ENCODE measurements at regions not wholly inside any gene's neighbourhood (a gene's known extent, or its start where the extent isn't known, plus 50 kb on each side); places are given as distances from the start of the nearest gene placed in this dataset.
"Not testable (repeated sequence)": the region's sequence is repeated elsewhere in the genome, so short reads cannot be mapped to it uniquely, and the experiment has no call there.

DNA sequence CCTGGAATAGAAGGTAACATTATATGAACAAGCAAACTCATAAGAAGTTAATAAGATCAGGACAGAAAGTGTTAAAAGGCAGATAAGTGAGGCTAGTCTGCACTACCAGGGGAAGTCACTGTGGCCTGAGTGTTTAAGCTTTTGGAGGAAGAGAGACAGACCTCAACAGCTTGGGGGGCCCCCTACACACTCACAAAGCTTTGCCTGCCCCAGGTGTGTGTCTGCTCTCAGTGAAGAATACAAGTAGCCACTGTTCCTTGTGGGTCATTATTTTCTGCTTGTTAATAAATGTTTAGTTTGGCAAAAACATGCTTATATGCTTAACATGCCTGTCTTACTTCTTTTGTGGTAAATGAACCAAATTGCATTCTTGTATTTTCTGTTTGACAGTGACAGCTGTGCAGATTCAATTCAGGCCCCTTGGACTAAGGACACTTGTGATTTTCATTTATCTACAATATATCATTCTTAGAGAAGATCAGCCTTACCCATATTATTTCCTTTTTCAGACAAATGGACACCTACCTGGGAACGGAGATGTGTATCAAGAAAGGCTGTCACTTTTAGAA lies 50.7 kb upstream of the C12orf71 start:
- DNase-seq: no peak

DNA sequence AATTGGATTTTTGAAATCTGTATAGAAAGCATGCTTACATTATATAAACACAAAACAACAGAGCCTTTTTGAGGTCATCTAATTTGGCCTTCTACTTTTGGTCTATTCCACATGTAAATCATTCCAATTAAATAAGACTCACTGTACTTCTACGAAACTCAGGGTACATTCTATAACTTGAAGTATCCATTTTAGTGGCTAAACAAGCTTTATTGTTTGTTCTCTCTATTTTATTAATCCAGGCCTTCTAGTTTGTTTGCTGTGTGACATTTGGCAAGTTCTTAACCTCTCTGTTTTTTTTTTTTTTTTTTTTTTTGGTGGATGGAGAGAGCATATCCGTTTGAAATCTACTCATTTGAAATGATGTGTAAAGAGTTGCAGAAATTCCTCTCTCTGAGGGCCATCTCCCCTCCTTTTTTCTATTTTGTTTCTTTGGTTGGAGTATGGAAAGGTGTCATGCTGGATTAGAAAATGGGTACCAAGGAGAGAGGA lies 58.1 kb upstream of the C12orf71 start:
- DNase-seq: no peak

DNA sequence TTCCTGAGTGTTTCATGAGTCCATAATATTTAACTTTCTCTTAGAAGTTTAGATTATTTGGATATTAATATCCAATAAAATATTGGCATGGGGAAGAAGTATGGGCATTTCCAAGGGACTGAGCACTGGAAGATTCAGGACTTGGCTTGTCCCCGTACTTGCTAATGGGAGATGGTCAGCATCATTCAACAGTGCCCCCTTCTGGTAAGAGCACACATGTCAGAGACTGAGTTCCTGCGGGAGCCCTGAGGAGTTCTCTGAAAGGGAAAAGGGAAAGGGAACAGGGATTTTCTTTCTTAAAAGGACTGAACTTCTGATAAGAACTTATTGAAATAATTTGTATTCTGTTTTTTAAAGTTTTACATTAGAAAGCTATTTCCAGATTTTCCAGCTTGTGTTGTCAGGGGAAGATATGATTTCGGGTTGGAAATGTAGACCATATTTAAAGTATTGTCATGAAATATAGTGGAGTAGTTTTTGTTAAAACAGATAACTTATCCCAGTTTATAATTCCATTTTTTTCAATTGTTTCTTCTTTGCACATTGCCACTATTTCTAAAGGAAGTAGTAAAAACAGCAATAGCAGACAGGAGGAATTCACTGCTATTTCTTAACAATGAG lies 59.8 kb upstream of the C12orf71 start:
- peak; percentile 80 to 87 (median 84) for DNase-seq

DNA sequence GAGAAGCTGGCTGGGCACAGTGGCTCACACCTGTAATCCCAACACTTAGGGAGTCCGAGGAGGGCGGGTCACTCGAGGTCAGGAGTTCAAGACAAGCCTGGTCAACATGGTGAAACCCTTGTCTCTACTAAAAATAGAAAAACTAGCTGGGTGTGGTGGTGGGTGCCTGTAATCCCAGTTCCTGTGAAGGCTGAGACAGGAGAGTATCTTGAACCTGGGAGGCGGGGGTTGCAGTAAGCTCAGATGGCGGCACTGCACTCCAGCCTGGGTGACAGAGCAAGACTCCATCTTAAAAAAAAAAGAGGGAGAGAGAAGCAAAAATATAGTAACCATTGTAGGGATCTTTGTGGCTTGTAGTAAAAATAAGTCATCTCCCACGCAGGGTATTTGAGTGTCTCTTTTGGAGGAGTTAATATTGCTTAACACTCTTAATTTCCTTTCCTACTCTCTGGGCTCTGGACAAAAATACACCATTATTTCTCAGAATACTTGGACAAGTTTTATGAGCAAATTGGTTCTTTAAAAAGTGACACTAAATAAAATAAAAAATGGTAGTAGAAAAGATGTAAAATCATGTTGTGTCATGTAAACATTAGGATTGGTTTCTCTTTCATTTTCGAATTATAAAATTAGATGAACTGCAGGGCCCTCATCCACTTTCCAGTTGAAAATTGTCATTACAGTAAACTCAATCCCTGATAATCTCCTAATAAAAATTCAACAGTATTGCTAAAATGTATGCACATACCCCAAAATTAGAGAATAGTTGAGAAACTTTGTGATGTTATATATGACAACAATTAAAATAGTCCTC lies 61.1 kb upstream of the C12orf71 start:
- peak; percentile 22 to 48 (median 43) for DNase-seq

DNA sequence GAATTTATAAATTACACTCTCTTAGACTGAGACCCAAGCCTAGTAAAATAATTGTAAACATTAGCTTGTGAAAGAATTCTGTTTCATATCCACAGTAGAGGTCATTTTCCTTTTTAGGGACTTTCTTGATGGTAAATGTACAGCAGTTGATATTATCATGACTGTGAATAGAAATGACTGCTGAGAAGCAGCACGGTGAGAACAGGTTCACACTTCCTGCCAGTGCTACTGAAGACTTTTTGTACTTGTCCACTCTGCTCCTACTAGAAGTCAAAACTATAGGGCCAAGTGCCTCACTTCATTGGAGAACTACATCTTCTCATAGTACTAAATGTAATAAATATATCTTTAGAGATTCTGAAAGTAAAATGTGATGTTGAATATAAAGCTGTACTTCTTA lies 63.3 kb upstream of the C12orf71 start:
- not testable (repeated sequence) for DNase-seq

DNA sequence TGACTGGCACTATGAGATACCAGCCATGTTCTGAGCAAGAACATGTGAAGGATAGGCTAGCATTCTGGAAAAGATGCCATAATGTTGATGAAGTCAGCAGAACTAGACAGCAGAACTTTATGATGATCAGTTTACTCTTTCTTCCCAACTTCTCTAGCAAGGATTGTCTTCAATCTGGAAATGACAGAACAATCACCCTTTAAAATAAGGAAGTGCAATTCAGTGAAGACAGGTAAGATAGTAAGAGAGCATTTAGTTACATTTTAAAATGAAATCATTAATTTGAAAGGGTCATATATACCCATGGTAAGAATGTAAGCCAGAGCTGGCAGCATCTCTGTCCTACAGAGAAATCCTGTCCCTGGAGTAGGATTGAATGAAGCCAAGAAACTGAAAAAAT lies 66.0 kb upstream of the C12orf71 start:
- no peak for DNase-seq

DNA sequence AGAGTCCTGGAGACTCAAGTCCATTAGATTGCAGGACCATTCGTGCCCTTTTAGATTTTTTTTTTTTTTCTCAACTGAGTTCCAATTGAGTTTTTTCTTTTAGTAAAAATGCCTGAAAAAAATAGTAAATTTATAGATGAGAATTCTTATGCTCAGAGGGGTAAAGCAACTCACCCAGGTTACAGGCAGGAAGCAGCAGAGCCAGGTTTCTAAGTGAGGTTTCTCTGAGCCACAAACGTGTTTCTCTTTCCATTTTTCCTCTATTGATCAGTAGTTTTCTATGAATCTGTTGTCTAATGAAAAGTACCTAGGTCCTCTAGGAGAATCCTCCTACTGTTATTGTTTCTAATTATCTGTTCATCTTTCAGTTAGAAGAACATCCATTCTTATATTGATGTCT lies 66.4 kb upstream of the C12orf71 start:
- DNase-seq: peak in 1 of 3 donors; percentile 8

DNA sequence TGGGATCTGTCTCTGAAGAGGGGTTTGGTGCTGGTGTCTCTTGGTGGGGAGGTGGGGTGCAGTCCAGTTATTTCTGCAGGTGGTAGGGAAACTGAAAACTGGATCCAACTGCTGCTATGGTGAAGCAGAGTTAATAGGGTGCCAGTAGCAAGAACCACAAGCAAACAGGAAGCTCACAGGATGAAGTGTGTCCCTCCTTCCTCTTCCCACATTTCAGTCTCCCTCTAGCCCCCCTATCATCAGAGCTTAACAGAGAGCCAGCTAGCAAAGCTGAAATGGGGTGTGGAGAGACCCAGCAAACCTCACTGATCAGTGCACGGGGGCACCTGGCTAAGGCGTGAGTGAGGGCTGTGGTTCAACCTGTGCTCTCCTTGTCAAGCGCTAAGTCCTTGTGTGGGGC lies 69.1 kb upstream of the C12orf71 start:
- DNase-seq: no peak

DNA sequence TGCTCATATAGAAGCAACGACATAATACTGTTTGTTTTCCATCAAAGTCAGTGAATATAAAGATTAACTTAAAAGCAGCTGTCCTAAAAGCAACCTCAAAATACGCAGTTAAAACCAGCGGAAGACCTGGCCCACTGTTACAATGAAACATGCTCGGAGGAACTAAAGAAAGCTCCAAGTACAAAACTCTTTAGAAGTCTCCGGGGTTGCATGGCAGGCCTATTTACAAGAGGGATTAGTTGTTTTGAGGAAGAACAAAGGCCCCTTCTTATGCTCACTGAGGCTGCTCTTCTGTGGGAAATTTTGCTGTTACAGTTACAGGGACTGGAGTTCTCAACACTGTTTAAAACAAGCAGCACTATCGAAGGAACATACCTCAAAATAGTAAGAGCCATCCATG lies 75.9 kb upstream of the C12orf71 start:
- no peak for DNase-seq

DNA sequence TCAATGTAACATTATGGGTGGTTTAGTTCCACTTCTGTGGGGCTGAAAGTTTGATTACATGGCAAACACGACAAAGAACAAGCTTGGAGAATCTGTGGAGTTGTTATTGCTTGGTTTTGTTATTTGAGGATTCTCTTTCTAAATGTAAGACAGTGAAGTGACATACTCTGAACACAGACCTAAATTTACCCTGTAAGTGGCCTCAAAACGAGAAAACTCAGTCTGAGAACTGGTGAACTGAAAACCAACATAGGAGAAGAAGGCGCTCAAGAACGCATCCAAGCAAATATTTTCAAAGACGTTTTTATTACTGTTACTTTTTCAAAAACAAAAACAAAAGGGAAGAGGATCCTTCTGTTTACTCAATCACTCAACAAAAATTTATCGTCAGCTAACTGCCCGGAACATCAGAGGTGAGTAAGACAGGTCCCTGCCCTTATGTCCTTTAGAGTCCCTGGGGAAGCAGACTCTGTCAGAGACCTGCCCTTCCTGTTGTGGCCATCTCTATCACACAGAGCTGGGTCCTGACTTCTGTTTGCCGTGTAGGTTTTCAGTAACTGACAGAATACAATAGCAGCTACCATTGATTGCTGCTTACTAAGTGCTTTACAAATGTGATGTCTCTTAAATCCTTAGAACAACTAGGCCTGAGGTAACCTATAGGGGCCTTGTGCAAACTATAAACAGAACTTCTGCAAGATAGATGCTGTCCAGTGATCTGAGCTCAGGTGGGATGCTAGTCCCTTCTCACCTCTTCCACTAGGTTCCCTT lies 79.3 kb upstream of the C12orf71 start:
- DNase-seq: no peak

DNA sequence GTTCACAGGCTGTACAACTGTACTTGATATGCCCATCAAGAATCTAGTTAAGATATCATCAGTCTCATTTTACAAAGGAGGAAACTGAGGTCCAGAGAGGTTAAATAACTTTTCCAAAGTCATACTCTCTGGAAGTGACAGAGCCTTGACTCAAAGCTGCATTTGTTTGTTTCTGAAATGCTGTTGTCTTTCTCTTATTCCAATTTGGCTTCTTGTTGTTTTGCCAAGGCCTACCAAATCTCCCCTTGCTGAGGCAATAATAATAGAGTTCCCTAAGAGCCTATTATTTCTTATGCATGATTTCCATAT lies 79.8 kb upstream of the C12orf71 start:
- peak in 1 of 3 donors; percentile 1 for DNase-seq

DNA sequence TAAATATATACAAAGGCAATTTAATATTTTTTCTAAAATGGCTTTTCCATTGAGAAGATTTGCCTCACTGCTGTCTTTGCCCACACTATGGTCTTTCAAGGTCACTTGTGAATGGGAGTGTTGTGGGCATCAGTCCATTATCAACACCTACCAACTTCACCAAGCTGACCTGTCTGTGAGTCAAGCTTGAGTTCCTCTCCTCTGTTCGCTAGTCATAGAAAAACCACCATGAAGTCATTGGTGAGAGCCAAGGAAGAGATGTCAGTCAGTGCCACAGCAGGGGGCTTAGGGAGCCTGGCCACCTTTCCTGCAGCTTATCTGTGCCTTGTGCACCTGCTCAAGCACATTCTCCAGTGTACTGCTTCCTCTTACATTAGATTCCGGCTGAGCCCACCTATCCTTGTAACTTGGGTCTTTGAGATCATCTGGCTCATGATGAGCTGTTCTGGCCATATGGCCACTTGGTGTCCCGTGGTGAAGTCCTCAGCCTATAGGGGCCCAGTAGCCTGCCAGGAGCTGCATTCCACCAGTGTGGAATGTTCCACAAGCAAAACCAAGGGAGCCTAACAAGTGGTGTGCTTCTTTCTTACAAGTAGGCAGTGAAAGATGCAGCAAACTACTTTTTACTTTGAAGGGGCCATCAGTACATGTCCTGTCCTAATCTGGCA lies 80.8 kb upstream of the C12orf71 start:
- peak; percentile 12 to 34 (median 19) for DNase-seq

DNA sequence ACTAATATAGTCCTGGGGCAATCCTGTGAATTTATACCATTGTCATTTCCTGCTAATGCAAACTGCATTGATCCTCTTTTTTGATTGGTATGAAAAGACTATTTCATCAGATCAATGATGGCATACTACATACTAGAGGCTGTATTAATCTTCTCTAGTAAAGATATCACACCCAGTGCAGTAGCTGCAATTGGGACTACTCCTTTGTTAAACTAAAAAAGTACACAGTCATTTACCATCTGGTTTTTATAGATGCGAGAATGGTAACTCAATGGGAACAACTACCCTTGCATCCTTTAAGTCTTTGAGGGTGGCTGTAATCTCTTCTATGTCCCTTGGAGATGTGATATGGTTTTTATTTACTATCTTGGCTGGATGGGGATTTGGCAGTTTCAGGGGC lies 80.2 kb upstream of the STK38L start:
- no peak for DNase-seq

DNA sequence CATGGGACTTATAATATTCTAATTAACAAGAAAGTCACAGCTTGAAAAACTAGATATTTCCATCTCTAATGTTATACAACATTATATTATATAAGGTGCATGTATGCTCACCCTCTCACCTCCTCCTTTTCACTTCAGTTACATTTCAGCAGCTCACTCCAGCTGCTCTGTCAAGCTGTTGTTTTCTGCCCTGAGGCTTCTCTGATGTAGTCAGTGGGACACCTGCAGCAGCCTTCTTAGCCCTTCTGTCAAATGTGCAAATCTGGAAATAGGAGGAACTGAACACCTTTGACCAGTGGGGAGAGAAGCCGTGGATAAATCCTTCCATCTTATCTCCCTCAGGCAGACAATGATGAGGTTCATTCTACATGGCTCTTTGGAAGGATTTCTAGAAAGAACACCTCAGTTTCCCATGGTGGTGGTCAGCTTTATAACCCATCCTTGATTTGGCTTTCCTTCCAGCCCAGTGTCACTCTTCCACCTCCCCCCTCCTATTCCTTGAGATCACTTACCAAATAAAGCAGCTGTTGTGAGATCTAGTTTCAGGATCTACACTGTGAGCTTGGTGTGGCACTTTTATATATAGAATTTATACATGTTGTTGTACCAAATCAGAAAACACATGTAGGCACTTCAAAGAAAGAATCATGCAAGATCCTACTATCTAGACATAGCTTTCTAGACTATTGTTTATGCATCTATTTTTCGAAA lies 79.6 kb upstream of the STK38L start:
- DNase-seq: no peak

DNA sequence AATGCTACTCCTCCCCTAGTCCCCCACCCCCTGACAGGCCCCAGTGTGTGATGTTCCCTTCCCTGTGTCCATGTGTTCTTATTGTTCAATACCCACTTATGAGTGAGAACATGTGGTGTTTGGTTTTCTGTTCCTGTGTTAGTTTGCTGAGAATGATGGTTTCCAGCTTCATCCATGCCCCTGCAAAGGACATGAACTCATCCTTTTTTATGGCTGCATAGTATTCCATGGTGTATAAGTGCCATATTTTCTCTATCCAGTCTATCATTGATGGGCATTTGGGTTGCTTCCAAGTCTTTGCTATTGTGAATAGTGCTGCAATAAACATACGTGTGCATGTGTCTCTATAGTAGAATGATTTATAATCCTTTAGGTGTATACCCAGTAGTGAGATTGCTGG lies 78.1 kb upstream of the STK38L start:
- not testable (repeated sequence) for DNase-seq

DNA sequence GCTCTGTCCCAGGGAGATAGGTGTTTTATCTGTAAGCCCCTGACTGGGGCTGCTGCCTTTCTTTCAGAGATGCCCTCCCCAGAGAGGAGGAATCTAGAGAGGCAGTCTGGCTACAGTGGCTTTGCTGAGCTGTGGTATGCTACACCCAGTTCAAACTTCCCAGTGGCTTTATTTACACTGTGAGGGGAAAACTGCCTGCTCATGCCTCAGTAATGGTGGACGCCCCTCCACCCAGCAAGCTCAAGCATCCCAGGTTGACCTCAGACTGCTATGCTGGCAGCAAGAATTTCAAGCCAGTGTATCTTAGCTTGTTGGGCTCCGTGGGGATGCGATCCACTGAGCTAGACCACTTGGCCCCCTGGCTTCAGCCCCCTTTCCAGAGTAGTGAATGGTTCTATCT lies 72.6 kb upstream of the STK38L start:
- not testable (repeated sequence) for DNase-seq

DNA sequence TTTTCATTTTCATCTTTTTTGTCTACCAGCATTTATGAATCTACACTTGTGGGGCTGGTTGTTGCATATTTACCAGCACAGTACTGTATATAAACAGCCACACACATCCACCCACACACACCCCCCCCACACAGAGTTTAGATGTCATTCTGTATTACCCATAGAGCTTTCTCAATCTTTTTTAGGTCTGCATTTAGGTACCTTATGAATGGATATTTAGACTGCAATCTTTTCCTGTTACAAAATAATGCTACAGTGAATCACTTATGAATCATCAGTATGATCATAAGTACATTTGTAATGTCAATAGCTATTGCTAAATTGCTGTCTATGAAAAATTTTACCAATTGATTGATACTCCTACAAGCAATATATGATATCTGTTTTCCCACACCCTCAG lies 67.3 kb upstream of the STK38L start:
- DNase-seq: peak; percentile 86 to 92 (median 91)

DNA sequence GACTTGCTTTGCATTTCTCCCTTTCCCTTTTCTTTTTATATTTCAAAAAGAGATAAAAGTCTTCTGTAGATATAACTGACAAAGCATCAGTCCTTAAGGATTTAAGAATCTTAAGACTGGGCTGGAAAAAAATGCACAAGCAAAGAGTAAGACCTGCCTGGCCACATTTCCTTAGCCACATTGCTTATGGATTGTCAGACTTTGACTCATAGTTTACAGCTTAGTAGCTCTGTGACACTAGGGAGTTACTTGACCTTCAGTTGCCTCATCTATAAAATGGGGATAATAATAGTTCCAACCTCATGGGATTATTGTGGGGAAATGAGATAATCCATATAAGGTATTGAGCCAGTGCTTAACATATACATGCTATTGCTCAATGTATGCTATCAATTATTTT lies 66.4 kb upstream of the STK38L start:
- peak; percentile 26 to 73 (median 50) for DNase-seq

DNA sequence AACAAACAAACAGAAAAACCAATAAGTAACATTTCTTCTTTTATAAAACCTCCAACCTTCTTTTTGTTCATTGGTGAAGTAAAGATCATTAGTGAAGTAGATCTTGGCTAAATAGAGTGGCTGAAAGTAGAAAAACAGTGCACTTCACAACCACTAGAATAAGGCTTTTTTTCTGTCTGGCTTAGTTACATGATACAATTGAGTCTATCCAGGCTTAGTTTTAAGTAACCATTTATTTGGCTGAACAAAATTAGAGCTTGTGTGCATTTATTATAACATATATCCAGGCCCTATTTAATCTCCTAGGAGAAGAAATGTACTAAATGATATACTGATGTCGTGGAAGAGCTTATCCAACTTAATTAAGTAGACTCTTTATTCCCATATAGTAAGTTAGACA lies 65.8 kb upstream of the STK38L start:
- no peak for DNase-seq

DNA sequence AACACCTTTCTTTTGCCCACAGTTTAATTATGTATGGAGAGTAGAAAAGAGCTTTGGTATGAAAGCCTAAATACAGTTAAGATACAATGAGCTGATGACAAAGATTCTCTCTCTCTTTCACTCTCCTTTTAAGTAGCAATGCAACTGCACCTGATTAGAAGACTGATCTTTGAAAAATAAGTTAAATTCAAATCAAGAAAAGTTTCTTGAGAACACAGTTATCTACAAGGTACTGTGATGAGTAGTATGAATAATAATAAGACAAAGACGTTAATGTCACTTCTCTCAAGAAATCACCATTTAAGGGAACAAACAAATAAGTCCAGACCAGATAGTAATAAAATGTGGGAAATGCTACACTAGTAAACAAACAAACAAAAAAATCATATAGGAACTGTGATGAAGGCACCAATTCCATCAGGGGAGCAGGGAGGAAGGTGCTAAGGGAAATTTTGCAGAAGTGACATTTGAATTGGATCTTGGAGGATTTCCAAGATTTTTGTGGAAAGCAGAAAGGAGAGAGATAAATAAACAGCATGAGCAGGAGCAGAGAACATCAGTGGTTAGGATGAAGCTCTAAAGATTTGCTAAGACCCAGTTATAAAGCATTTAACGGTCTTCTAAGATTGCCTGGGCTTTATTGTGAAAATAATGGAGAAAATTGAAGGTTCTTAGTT lies 65.2 kb upstream of the STK38L start:
- peak in 1 of 3 donors; percentile 18 for DNase-seq

DNA sequence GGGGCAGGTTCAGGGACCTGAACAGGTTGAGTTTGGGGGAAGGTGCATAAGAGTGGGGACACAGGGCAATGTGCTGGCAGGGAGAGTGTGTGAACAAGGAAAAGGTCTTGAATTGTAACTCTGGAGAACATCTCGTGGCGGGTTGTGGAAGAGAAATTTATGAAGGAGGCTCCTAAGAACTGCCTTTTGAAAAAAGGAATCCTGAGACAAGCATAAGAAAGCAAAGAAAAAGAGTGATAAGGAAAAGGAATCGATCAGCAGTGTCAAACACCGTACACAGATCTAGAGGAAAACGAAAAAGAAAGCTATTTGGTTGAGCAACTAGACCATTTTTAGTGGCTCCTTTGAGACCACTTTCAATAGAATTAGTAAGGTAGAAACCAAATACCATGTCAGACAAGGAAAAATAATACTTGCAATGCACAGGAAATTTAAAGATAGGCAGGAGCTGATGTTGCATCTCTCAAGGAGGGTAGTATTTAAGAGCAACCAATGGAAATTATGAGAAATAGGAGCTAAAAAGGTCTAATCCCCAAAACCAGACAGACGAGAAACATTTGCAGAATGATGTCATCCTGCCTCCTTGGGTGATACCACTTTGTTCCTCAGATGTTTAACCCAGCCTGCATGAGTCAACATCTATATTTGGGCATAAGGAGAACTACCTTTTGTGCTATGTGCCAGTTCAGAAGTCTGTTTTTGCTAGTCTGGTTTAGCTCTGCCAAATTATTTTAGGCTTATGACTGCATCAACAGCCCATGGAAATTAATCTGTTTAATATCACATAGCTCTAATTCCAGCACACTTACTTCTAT lies 64.5 kb upstream of the STK38L start:
- peak; percentile 82 to 94 (median 94) for DNase-seq

All from suppressor macrophage treated with lipopolysaccharide for 1 hour (primary cell).